ENCODE measurements at regions not wholly inside any gene's neighbourhood (a gene's known extent, or its start where the extent isn't known, plus 50 kb on each side); places are given as distances from the start of the nearest gene placed in this dataset.

DNA sequence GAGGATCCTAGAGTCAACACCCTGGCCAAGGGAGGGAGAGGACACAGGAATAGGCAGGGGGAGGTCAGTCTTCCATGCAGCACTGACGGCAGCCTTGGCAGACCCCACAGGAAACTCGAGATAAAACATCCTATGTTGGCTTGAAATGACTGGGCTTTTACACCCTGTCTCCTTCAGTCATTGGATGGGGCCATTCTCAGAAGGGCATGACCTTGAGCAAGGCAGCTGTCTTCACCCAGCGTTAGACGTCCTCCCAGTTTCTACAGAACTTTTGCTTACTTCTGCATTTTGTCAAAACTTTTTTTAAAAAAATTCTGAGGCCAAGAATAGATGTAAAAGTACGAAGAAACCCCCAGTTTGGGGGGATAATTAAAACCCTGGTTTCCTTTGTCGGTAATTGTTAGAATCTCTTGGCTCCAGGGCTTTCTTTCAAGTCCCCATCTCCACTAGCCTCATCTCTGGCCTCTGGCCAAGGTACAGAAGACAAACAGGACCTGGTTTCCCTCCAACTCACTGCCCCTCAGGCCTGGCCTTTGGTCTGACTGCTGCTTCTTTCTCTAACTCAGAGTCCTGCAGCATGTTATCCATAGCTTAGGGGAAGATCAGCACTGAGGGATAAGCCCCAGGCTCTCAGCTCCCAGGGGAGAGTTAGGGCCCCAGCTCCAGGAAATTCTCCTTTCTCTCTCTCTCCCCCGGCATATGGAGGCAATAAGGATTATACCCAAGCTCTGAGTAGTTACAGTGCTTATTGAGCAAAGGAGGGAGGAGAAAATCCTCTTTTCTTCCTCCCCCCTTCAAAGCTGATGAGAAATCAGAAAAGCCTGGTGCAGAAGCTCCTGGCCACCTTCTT, 51.6 kb upstream of the KCND3 start:
- DNase-seq = no peak

DNA sequence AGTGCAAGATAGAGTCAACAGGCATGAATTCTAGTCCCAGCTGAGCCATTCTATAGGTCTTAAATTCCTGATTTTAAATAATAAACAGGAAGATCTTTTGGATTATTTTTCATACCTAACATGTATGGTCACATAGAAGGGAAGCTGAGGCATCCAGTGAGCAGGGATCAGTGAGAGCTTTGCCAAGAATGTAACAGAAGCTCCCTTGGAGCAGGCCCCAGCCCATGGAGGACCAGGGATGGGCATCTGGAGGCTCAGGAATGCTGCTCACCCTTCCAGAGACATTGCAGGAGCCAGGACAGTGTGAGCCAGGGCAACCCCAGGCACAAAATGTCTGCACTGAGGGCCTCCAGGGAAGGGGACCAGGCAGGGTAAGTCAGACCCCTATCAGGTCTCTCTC, 54.4 kb upstream of the KCND3 start:
- no peak for DNase-seq

DNA sequence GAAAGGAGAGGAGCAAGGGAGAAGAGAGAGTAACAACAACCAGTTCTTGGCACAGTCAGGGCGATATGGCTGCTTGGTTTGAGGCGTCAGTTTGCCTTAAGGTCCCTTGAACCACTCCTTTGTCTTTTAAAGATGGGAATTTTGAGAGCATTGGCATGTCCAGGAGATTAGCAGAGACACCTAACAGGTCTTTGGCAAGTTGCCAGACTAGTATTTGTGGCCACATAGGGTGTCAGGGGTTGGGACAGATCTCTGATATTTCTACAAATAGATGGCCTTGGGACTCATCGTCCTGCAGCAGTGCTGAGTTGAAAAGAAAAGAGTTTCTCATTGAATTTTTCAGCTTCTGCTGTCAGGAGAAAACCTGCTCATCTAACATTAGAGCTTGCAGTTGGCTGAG, 55.3 kb upstream of the KCND3 start:
- no peak for DNase-seq

DNA sequence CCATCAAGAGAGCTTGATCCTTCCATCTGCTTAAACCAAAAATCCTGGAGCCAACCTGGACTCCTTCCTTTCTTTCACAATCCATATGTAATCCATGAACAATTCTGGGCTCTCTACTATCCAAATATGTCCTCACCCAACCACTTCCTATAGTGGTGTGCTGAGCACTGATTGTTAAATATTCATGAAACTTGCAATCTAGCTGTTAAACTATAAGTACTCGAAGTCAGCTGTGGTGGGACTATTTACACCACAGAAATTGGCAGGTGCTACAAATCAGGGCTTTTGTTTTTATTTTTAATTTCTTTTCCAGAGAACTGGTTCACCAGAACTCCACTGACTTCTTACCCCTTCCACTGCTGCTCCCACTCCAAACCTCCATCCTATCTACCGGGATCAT, 57.2 kb upstream of the KCND3 start:
- no peak for DNase-seq

DNA sequence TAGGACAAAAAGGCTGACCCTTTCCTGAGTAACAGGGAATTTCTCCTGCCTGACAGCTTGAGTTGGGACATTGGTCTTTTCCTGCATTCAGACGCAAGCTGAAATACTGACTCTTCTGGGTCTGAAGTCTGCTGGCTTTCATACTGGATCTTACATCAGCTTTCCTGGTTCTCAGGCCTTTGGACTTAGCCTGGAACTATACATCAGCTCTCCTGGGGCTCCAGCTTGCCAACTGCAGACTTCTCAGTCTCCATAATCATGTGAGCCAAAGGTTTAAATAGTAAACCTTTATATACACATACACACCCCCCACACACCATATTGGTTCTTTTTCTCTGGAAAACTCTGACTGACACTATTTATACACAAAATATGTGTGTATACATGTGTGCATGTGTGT, 59.0 kb upstream of the KCND3 start:
- no peak for DNase-seq

DNA sequence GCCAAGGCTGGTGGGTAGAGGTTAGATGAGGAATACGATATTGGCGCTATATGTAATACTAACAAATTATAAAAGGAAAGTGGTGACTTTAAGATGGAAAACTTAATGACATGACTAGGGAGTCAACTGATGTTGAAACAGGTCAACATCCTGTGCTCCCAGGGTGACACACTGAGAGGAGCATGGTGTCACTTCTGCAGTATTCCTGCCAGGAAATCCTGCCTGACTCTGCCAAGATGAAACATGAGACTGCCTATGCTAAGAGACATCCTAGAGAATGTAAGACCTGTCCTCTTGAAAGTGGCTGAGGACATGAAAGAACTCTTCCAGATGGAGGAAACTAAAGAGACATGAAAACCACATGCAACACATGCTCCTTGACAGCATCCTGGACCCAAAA, 65.0 kb upstream of the KCND3 start:
- peak in 1 of 2 experiments; percentile 0 for DNase-seq

DNA sequence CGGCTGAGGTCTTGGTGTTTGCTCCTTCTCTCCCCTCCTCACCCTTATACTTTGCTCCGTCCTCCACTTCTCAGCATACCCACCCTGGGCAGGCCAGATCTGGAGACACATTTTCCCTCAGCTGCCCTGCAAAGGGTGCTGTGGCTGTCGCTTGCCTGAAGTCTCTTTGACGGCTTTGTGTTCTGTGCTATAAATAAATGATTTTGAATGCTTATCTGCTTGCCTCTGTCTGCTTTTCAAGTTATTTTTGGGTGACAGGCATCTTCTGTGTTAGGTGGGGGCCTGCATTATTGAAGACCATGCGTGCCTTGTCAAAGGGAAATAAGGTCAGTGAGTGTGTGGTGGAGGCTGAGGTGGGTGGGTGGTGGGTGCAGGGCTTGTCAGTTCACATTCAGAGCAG, 66.9 kb upstream of the KCND3 start:
- no peak for DNase-seq

DNA sequence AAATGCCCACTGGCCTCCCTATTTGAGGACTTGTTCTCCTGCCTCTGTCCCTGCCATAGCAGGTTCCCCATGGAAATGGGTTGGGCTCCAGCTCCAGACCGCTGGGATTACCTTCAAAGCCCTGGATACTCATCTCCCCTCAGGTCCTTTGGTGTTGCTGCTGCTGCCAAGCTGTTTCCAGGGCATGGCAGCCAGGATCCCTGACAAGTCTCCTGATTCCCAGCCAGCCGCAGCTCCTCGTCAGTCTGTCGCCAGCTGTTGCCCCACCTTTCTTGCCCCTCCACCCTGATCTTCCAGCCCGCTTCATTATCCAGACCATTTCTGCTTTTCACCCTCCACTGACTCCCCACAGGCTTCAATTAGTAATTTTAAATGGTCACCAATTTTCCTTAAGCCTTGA, 68.3 kb upstream of the KCND3 start:
- DNase-seq = no peak

DNA sequence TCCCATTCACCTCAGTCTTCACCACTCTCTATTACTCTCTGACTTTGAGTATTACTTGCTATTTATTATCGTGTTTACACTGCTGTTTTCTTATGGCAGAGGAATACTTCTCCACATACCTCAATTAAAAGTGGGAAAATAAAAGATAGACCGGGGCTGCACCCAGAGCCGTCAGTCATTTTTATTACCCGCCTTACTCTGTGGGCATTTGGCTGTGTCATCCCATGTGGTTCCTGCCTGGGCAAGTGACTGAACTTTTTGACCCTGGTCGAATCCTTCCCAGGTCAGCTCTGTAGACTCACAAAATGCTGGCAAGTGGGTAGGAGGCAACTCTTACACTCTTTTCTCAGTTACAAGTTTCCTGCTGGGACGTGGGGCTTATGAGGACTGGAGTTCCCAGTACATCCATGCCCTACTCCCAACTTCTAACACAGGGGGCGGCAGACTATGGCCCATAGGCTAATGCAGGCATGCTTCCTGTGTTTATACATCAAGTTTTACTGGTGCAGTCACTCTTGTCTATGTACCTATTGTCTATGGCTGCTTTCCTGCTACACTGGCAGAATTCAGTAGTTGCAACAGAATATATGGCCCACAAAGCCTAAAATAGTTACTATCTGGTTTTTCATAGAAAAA, 69.5 kb upstream of the KCND3 start:
- DNase-seq = no peak

DNA sequence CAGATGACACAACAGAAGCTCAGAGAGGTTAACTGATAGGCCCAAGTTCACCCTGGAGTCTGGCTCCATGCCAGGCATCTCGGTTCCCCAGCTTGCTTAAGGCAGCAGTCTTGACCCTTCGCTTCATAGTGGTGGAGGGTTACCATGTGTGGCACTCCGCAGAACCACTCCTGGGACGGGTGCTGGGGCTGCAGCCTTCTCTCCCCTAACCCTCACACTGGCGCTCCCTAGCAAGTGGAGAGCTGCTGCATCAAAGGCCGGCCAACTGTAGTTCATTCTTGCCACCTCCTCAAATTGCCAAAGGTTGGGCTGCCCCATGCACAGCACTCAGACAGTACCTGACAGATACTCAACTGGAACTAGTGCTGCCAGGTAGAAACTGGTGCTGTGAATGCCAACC, 70.2 kb upstream of the KCND3 start:
- DNase-seq = no peak

DNA sequence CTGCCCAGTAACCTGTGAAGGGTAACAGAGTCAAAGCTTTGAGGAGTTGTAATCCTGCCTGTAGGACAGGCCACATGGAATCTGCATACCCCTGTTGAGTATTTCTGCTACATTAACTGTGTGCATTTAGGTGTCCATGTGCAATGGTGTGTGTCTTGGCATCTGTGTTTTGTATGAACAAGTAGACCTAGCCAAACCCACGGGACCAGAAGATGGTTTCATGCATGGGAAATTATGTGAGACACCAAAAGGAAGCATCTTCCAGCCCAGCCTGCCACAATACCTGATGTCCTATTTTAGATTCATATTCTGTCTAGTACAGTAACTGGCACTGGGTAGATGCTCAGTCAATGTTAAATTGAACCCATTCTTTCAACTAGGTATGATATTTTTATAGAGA, 70.8 kb upstream of the KCND3 start:
- DNase-seq = no peak

DNA sequence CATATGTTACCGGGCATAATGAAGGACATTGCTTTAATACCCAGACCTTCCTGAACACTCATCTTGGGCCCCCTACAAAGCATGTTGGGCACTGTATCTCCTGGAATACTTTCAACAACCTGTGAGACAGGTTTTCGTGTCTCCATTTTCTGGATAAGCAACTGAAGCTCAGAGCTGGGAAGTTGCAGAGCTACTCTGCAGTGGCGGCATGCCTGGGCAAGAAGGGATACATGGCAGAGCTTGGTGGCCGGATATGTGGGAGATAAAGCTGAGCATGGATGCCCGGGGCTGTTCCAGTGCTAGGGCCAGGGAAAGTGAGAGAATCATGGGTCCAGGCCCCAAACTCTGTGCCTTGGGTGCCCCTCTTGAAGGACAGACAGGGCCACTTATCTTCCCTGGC, 71.6 kb upstream of the KCND3 start:
- DNase-seq = no peak

DNA sequence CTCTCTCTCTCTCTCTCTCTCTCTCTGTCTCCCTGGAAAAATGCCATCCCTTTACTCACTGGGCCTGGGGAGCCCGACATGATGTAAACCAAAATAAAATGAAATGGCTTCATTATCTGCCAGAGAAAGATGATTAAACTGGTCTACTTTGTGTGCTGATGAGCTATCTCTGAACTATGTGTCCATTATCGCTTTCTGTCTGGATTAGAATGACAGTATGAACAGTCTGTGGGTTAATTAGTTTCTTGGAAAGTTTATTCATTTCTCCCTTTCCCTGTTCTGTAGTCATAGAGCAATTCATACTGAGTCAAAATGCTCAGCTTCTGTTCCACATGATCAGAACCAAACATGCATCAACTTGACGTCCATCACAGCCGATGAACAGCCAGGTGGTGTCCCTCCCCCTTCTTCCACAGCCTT, 72.4 kb upstream of the KCND3 start:
- DNase-seq = no peak

DNA sequence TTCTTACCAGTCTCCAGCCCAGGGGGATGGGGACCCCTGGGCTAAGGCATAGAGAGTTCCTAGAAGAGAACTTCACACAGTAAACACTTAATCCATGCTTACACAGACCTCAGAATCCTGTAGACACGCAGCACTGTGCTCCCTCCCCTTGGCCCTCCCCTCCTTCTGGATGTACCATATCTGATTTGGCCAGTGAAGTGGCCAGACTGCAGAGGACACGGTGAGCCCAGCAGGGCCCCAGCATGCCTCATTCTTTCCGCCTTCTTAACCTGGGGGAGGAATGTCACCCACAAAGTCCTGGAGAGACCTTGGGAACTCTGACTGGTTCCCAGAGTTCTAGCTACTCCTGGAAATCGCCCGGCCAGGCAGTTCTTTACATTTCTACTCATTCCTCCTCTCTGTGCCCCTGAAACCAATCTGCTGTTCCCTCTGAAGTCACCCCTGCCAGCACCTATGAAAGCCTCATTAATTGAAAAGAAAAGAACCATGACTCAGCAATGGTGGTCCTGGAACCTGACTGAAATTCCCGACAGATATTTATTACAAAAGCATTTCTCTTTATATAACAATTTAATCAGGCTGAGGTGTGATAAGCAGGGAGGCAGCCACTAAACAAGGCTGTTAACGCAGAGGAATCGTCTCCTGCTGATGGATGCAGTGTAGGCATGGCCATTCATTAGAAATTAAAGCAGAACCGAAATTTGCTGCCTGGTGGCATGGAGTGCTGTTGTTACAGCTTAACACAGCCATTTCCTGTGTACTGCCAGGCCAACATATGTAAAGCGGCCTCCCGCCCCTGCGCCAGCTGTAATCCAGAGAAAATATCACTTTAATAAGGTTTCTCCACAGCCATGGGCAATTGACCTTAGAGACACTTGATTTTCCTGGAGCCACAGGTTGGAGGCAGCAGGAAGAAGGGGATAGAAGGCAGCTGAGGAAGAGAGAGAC, 74.6 kb upstream of the KCND3 start:
- no peak for DNase-seq

DNA sequence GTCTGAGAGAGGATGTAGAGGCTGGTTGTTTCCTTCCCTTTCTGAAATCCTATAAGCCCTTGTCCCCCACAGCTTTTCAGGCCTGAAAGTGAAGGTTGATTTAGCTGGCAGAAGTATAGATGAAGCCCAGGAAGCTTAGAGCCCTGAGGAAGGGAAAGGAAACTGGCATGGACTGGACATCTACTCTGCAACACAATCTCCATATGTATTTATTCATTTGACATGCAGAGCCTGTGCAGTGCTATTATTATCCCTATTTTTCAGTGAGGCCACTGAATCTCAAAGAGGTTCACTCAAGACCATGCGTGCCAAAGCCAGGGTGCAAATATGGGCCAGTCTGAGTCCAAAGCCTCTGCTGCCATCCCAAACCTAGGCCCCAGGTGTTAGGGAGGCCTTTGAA, 78.5 kb upstream of the KCND3 start:
- DNase-seq = no peak

DNA sequence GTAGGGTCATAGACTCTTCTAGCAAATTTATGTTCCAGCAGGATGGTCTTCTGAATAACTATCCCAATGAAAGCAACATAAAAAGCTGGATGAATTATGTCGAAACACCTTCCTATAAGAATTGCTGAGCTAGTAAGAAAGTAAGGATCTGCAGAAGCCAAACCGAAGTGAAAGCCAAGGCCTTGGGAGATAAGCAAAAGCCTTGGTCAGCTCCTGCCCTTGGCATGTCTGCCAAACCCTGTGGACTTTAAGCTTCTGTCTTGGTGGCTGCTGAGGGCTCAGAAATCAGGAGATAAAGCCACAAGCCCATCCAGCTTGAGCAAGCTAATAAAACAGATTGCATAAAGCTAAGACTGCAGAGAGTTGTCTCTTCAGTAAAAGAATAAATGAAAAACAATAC, 81.2 kb upstream of the KCND3 start:
- DNase-seq = no peak

DNA sequence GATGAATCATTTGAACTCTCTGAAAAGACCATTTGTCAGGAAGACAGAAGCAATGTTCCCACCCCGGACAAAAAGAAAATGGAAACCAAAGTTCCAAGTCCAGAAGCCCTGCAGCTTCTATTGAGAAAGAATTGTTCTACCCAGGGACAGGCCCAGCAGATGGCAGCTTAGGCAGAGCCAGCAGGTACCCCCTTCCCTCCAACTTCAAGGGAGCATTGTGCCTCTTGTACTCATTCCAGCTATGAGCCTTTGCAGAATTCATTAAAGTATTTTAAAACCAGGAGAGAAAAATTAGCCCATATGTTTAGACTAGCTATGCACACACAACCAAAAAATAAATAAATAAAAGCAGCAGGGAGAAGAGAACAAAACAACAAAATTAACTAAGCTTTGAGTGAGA, 85.2 kb upstream of the KCND3 start:
- no peak for DNase-seq

DNA sequence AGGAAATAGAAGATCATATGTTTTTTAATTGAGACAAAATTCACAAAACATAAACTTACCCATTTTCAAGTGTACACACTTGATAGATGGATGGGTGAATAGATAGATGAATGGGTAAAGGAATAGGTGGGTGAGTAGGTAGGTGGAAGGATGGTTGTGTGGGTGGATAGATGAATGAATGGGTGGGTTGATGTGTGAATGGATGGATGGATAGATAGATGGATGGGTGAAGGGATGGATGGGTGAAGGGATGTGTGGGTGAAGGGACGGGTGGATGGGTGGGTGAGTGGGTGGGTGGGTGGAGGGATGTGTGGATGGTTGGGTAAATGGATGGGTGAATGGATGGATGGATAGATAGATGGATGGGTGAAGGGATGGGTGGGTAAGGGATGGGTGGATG, 86.1 kb upstream of the KCND3 start:
- no peak for DNase-seq

DNA sequence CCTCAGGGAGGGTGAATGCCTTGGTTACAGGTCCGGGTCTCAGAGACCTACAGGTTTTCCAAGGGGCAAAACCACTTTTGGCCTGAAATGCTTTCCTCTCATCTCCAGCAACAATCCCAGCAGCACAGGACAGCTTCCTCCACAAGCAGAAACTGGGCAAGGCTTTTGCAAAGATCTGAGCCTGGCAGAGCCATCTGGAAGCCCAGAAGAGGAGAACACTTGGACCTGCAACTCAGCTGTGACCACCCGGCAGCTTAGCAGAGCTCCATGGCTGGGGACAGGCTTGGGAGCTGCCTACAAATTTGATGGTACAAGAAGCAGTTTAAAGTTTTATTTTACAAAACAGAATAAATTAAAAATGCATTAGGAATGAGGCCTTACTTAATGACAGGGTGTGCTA, 90.0 kb upstream of the KCND3 start:
- DNase-seq = no peak

DNA sequence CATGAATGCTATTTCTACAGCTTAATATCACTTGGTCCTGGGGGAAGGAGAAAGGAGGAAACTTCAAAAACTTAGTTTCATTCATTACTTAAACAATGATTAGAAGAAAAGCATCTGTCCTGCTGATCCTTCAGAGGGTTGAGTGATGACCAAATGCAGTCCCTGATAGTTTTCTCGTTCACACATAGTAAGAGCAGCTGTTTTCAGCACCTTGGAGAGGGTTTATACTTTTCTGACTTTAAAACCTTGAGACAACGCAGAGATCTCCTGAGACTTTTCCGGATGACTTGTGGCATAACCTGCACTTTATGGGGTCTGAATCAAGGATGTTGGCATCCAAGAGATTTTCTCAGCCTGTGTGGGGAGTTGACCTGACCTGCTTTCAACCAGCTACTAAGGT, 94.0 kb upstream of the KCND3 start:
- no peak for DNase-seq

DNA sequence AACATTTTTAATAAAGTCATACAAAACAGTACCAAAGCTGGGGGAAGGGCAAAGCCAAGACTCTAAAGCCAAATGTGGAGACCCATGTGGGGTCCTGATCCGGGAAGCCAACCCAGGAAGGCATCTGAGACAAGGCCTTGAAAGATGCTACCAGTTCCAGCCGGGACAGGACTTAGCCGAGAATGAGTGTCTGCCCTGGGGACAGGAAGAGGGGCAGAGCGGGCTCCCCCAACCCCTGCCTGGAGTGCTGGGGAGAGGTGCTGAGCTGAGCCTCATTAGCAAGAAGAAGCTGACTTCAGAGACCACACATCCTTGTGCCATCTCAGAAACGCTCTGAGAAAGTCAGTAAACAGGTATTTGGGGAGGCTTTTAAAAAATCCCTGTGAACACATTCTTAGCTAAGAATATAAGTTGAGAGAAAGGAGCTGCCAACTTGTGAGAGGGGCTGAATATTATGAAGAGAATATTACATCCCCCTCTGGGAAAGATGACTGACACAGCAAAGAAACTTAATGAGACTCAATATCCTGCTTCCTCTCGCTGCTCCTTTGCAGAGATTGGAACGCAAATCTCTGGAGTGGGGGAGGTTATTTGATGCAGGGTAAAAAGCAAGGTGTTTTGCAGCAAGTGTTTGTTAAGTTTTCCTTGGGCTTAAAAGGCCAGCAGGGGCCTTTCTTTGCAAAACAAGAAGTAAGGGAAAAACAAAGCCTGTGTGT, 103.3 kb upstream of the KCND3 start:
- DNase-seq = no peak

DNA sequence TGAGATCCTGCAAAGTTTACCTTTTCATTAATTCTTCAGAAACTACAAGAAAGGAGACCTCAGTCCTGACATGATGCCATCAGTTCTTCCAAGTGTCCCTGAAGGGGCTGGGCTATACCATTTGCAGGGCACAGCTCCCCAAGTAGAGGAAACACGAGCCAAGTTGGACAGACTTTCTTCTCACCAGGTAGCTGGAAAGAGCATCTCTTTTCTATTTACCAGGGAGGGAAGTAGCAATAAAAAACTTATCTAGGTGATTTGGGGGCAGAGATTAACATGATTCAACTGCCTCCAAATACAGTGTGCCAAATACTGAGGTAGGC, 103.9 kb upstream of the KCND3 start:
- DNase-seq = no peak

DNA sequence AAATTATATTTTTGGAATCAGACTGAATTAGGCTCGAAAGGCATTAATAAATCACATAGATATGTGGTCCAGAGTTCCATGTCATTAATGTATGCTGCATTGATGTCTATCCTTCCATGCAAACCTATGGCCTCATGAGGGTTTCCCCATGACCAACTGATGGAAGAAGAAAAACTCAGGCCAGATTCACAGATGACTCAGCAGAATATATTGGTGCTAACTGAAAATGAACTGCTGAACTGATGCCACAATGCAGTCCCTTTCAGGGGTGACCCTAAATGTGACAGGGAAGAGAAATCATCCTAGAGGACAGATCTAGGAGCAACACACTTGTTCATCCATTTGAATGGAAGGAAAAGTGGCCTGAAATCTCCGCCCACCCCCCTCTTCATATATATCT, 110.5 kb upstream of the KCND3 start:
- no peak for DNase-seq
